GM21515 (cell line): ENCODE measurements at regions not wholly inside any gene's neighbourhood (a gene's known extent, or its start where the extent isn't known, plus 50 kb on each side); places are given as distances from the start of the nearest gene placed in this dataset.

ENCODE experiments used
- ATAC-seq: cut with Tn5 transposase; IDR thresholded peaks from one replicate; pipeline ENCODE4 v1.9.1; 2021; ENCODE audit not compliant: unreplicated experiment

- no peak for ATAC-seq
Observed at GRCh38 chr20:21577551-21577950, 63.7 kb upstream of the NKX2-2 start.

GRCh38 chr20:21575981-21576740 is 62.3 kb upstream of the NKX2-2 start:
- no peak for ATAC-seq

GRCh38 chr20:21575167-21575566 is 61.3 kb upstream of the NKX2-2 start:
- ATAC-seq, result no peak

GRCh38 chr20:21574443-21574842 is 60.6 kb upstream of the NKX2-2 start:
- no peak for ATAC-seq

GRCh38 chr20:21573259-21573658 is 59.4 kb upstream of the NKX2-2 start:
- no peak for ATAC-seq

GRCh38 chr20:21571841-21572690 is 58.2 kb upstream of the NKX2-2 start:
- no peak for ATAC-seq

GRCh38 chr20:21570285-21570992 is 56.6 kb upstream of the NKX2-2 start:
- no peak for ATAC-seq

- no peak for ATAC-seq
Observed at GRCh38 chr20:21569586-21569985, 55.7 kb upstream of the NKX2-2 start.

GRCh38 chr20:21564127-21564773 is 50.4 kb upstream of the NKX2-2 start:
- ATAC-seq, result no peak
